Heart left ventricle (tissue), 16 donors: ENCODE measurements at regions not wholly inside any gene's neighbourhood (a gene's known extent, or its start where the extent isn't known, plus 50 kb on each side); places are given as distances from the start of the nearest gene placed in this dataset.

Experiments used
- ATAC-seq, 4 donors: fragments of 200-7000 bp; cut with Tn5 transposase; one replicate each; pipeline ENCODE4 v1.9.1; 2020 to 2022; ENCODE audit warnings: moderate library complexity in 4 of 4, mild to moderate bottlenecking in 3 of 4, moderate number of reproducible peaks in 1 of 4
- DNase-seq, 5 donors: peaks; one replicate each; pipeline ENCODE4 v3.0.0-alpha.2; 2020
- H3K27ac ChIP-seq, 12 donors: fragments of 200-600 bp; sonication (generic) in 4 of 12; one replicate each; pipeline versions ENCODE4 v1.5.0 to v1.8.0; 2016 to 2022; ENCODE audit warnings: mild to moderate bottlenecking in 2 of 12
- H3K27me3 ChIP-seq, 9 donors: fragments of 200-600 bp; sonication (generic) in 2 of 9; one replicate each; pipeline versions ENCODE4 v1.5.1 to v1.8.0; 2016 to 2022; ENCODE audit warnings: mild to moderate bottlenecking in 3 of 9
- H3K36me3 ChIP-seq, 9 donors: fragments of 200-600 bp; sonication (generic) in 2 of 9; one replicate each; pipeline versions ENCODE4 v1.5.0 to v1.8.0; 2018 to 2022; ENCODE audit warnings: mild to moderate bottlenecking in 2 of 9
- H3K4me1 ChIP-seq, 12 donors: fragments of 200-600 bp; sonication (generic) in 4 of 12; one replicate each; pipeline versions ENCODE4 v1.5.0 to v1.8.0; 2016 to 2022; ENCODE audit warnings: mild to moderate bottlenecking in 3 of 12
- H3K4me3 ChIP-seq, 12 donors: fragments of 200-600 bp; sonication (generic) in 4 of 12; one replicate each; pipeline versions ENCODE4 v1.5.0 to v1.8.0; 2017 to 2022; ENCODE audit warnings: mild to moderate bottlenecking in 9 of 12, moderate library complexity in 4 of 12
- H3K9me3 ChIP-seq, 12 donors: fragments of 200-600 bp; sonication (generic) in 4 of 12; one replicate each; pipeline versions ENCODE4 v1.5.0 to v1.8.0; 2016 to 2022; ENCODE audit warnings: mild to moderate bottlenecking in 1 of 12
- POLR2A ChIP-seq, 2 donors: fragments of 450-650 bp; IDR thresholded peaks; one replicate each; pipeline ENCODE4 v1.6.1; 2017; ENCODE audit warnings: antibody characterized with exemption in 2 of 2, mild to moderate bottlenecking in 2 of 2, moderate library complexity in 2 of 2
- WGBS, 4 donors: extraction: QIAGEN DNeasy Blood & Tissue Kit in 2 of 4; methylation state at CpG; one replicate each; pipeline versions ENCODE4 v1.1.5 to v1.1.7; 2013 to 2018; 5-methylcytosine and 5-hydroxymethylcytosine counted together
- intact Hi-C, 10 donors: fragments of 100-400 bp; cut with DNase I; formaldehyde crosslinking; loops; one replicate each; pipeline versions ENCODE4 v1.11.1 to v1.14.2; 2022
- TF ChIP-seq, protein P1 (sequence below), 12 donors: fragments of 200-600 bp; sonication (generic) in 4 of 12; IDR thresholded peaks; one replicate each; pipeline versions ENCODE4 v1.5.0 to v1.8.0; 2018 to 2022; ENCODE audit warnings: antibody characterized with exemption in 12 of 12, mild to moderate bottlenecking in 5 of 12
- donor health status: ischemic (EF 13 %, LVEDD 7.1; RV severe dilation, severe dysfunction).
- donor health status: healthy with polysubstance abuse.
- donor health status: DM: no; HTN: yes; CAD: no.
- donor health status: DM: no; HTN: no; CAD: no.
- donor health status: ischemic (EF 25% LVEDD 6.9; RV normal size, moderate dysfunction).
- donor health status: ischemic (EF 25% LVEDD 5.7; RV mildly dilated, moderate dysfunction).
- donor health status: healthy.
- donor health status: DM: yes; HTN: yes; CAD: no.
- donor health status: ischemic (EF 35%, LVEDD 5.7; RV mildly dilated, moderate dysfunction).
- donor health status: nonischemic (EF 11% LVEDD 7.7; RV severe dilation, severe dysfunction).
- donor health status: DM: yes; HTN: yes; CAD: no.
- donor health status: PGD.
- donor health status: ischemic (EF 29% LVEDD 5.4; RV normal size, mild dysfunction).
- donor health status: nonischemic (EF 23%, LVEDD 6.1; RV moderate dilation, normal function).

DNA sequence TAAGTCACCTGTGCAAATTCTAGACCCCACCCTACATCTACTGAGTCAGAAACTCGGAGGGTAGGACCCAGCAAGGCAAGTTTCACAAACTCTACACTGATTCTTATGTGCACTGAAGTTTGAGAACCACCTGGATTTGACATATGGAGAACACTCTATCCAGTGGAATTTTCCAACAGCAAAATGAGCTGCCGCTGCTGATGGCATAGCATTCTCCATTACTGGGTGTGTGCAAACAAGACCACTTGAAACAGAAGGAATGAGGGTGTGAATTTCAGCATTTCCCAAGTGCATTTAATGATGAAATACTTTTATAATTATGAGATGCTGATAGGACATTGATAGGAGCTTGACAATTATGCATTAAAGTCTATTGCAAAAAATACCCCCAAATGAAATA, 229.1 kb upstream of the IL12B start:
- intact Hi-C loops, result no loop called here
- no peak overlapping the region for H3K27ac ChIP-seq
- ATAC-seq, result no peak
- H3K4me3 ChIP-seq, result no peak overlapping the region
- H3K27me3 ChIP-seq, result no peaks in the 10 kb centered on the region
- no peaks in the 10 kb centered on the region for H3K4me1 ChIP-seq
- no peaks in the 10 kb centered on the region for H3K36me3 ChIP-seq
- no peak for DNase-seq
- H3K9me3 ChIP-seq, result no peaks in the 10 kb centered on the region
- TF ChIP-seq, protein P1, sequence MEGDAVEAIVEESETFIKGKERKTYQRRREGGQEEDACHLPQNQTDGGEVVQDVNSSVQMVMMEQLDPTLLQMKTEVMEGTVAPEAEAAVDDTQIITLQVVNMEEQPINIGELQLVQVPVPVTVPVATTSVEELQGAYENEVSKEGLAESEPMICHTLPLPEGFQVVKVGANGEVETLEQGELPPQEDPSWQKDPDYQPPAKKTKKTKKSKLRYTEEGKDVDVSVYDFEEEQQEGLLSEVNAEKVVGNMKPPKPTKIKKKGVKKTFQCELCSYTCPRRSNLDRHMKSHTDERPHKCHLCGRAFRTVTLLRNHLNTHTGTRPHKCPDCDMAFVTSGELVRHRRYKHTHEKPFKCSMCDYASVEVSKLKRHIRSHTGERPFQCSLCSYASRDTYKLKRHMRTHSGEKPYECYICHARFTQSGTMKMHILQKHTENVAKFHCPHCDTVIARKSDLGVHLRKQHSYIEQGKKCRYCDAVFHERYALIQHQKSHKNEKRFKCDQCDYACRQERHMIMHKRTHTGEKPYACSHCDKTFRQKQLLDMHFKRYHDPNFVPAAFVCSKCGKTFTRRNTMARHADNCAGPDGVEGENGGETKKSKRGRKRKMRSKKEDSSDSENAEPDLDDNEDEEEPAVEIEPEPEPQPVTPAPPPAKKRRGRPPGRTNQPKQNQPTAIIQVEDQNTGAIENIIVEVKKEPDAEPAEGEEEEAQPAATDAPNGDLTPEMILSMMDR (IDR thresholded peaks at IDR 0.05), result no peak
- WGBS, 4 donors, result 84 to 90% (median 88%) methylated on average over 2 of the region's 2 CpGs

DNA sequence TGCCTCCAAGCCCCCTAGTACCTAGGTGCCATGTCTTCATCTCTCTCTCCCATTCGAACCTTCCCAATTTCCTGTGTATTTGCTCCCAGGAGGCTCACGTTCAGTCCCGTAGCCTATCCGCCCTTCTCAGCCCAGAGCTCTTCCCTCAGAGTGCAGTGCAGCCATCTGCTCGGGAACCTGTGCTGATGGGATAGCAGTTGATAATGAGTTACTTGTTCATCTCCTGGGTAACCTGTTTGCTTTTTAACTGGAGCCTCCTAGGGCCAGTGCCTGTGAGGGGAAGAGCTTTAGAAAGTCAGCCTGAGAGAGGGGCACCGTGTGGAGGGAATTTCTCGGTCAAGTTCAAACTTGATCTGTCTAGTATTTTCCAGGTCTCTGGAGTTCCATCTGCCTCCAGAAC, 229.8 kb upstream of the IL12B start:
- no peaks in the 10 kb centered on the region for H3K36me3 ChIP-seq
- intact Hi-C loops, result no loop called here
- no peak overlapping the region for H3K4me3 ChIP-seq
- no peak for ATAC-seq
- no peak for DNase-seq
- no peak overlapping the region for H3K27ac ChIP-seq
- no peaks in the 10 kb centered on the region for H3K4me1 ChIP-seq
- WGBS, 4 donors, result 73 to 81% (median 78%) methylated on average over 7 of the region's 7 CpGs
- TF ChIP-seq, protein P1 (IDR thresholded peaks at IDR 0.05), result no peak
- no peak for TF ChIP-seq POLR2A (IDR thresholded peaks at IDR 0.05)
- H3K27me3 ChIP-seq, result no peaks in the 10 kb centered on the region
- H3K9me3 ChIP-seq, result no peaks in the 10 kb centered on the region

DNA sequence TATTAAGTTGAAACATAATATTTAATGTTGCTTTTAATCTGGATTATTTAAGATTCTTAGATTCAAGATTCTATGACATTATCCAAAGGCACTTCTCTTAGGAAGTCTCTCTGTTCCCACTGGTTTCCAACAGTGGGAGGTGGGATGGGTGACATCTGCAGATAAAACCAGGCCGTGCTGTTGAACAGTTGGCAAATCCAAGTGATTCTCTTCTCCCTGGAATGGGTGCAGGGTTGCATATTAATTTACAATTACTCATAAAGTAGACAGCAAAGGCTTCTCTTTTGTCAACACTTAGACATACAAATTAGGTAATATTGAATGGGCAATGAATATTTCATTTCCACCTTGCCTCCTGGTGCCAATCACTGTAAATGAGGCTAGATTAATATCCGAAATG, 233.7 kb upstream of the IL12B start:
- Histone ChIP-seq H3K27ac (no peak overlapping the region), H3K27me3 (no peaks in the 10 kb centered on the region), H3K36me3 (no peaks in the 10 kb centered on the region), H3K4me3 (no peak overlapping the region), H3K4me1 (no peaks in the 10 kb centered on the region), H3K9me3 (no peaks in the 10 kb centered on the region)
- TF ChIP-seq, protein P1 (IDR thresholded peaks at IDR 0.05), result no peak
- no peak for TF ChIP-seq POLR2A (IDR thresholded peaks at IDR 0.05)
- WGBS, 4 donors, result 76 to 86% (median 82%) methylated on average over 2 of the region's 2 CpGs
- intact Hi-C loops, result no loop called here
- ATAC-seq (no peak), DNase-seq (no peak)

DNA sequence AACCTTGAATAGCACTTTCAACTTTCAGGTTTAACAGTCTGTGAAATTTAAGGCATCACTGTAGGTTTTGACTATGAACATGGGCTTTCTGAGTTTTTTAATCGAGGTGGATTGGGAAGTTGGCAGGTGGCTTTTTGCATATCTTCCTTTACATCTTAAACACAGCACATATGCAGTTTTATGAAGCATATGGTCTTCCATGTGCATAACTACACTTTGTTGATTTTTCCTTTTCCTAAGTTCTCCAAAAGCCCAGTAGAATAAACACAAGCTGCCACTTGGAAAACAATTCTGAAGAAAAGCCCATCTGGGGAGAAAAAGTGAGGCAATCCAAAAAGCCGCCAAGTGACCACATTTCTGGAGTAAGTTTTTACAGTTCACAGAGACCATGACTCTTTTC, 236.5 kb upstream of the IL12B start:
- no peak for TF ChIP-seq POLR2A (IDR thresholded peaks at IDR 0.05)
- TF ChIP-seq, protein P1 (IDR thresholded peaks at IDR 0.05), result no peak
- WGBS, 4 donors, result 84 to 91% (median 86%) methylated on average over 2 of the region's 2 CpGs
- no peaks in the 10 kb centered on the region for H3K36me3 ChIP-seq
- intact Hi-C loops, result no loop called here
- H3K4me3 ChIP-seq, result no peak overlapping the region
- H3K9me3 ChIP-seq, result no peaks in the 10 kb centered on the region
- H3K27ac ChIP-seq, result no peak overlapping the region
- no peaks in the 10 kb centered on the region for H3K4me1 ChIP-seq
- ATAC-seq, result no peak
- no peaks in the 10 kb centered on the region for H3K27me3 ChIP-seq
- DNase-seq, result no peak
